HepG2 (cell line): ENCODE measurements at regions not wholly inside any gene's neighbourhood (a gene's known extent, or its start where the extent isn't known, plus 50 kb on each side); places are given as distances from the start of the nearest gene placed in this dataset.

Experiments used
- ATAC-seq: fragments of 200-7000 bp; cut with Tn5 transposase; 3 replicates; pipeline ENCODE4 v1.9.1; 2020; ENCODE audit warnings: mild to moderate bottlenecking, moderate library complexity
- BruUV-seq: library from RNA; stranded (reverse); fragments of 400-500 nt; replicated peaks from 2 replicates; lab custom pipeline; 2021; lab: Mats Ljungman, UMichigan
- CTCF ChIA-PET: fragments of 300-600 bp; formaldehyde crosslinking; extraction: SDS; loops from one replicate; lab custom pipeline; 2021; ENCODE audit warnings: low total read pairs, inconsistent platforms, low intra/inter-chr PET ratio; lab: Yijun Ruan, JAX
- POLR2A ChIA-PET: fragments of 350-600 bp; sonication (Branson Sonifier 250); formaldehyde crosslinking; loops from one replicate; lab custom pipeline; 2020; ENCODE audit warnings: antibody characterized with exemption, inconsistent platforms; lab: Yijun Ruan, JAX
- DNase-seq: peaks from one replicate; pipeline ENCODE4 v3.0.0-alpha.2; 2015; ENCODE audit warnings: low spot score
- FAIRE-seq: peaks from 3 replicates; lab custom pipeline; 2011; peaks lifted over from hg19 to GRCh38; lab: Jason Lieb, UNC
- H2AFZ ChIP-seq: one replicate; pipeline ENCODE4 v1.6.1; 2011; ENCODE audit warnings: low read length, inconsistent platforms
- H3K27ac ChIP-seq: fragments of 300-600 bp; 3 replicates; pipeline ENCODE4 v1.8.0; 2011; ENCODE audit warnings: mixed run types, mild to moderate bottlenecking, mixed read lengths, low read length, inconsistent platforms; ENCODE audit not compliant: insufficient read depth; ENCODE audit errors: extremely low read length
- H3K27me3 ChIP-seq, 2 experiments: fragments of 200-600 bp in 1 of 2; 2 replicates in 1 of 2; 3 replicates in 1 of 2; pipeline versions ENCODE4 v1.6.0 to v1.8.0; 2011; ENCODE audit warnings: low read length in 2 of 2, mild to moderate bottlenecking in 2 of 2, moderate library complexity in 2 of 2, inconsistent platforms in 1 of 2; ENCODE audit not compliant: insufficient read depth in 2 of 2, control insufficient read depth in 1 of 2
- H3K36me3 ChIP-seq, 2 experiments: fragments of 200-600 bp in 1 of 2; replicated peaks in 1 of 2; 2 replicates in 1 of 2; 3 replicates in 1 of 2; pipeline versions ENCODE4 v1.5.1 to v1.8.0; 2011; ENCODE audit warnings: low read length in 2 of 2, inconsistent platforms in 1 of 2; ENCODE audit not compliant: insufficient read depth in 2 of 2, control insufficient read depth in 1 of 2
- H3K4me1 ChIP-seq: 2 replicates; pipeline ENCODE4 v1.5.1; 2012; ENCODE audit warnings: low read length, inconsistent platforms; ENCODE audit not compliant: insufficient read depth
- H3K4me2 ChIP-seq: 2 replicates; pipeline ENCODE4 v1.6.0; 2011; ENCODE audit warnings: low read depth, low read length, inconsistent platforms
- H3K4me3 ChIP-seq, 3 experiments: fragments of 200-600 bp in 1 of 3; sonication (generic), shearing (Covaris generic) in 1 of 3; replicated peaks in 1 of 3; 2 replicates each; pipeline ENCODE4 v1.5.1; 2011 to 2016; ENCODE audit warnings: low read length in 3 of 3, inconsistent platforms in 2 of 3, low read depth in 2 of 3, mild to moderate bottlenecking in 2 of 3, control low read depth in 1 of 3, mixed read lengths in 1 of 3; ENCODE audit not compliant: insufficient read depth in 1 of 3
- H3K79me2 ChIP-seq: one replicate; pipeline ENCODE4 v1.6.1; 2011; ENCODE audit warnings: low read length, inconsistent platforms; ENCODE audit not compliant: insufficient read depth
- H3K9ac ChIP-seq: 2 replicates; pipeline ENCODE4 v1.6.0; 2011; ENCODE audit warnings: mild to moderate bottlenecking, low read depth, low read length, inconsistent platforms; ENCODE audit not compliant: insufficient read depth
- H3K9me3 ChIP-seq: 2 replicates; pipeline ENCODE4 v1.5.1; 2012; ENCODE audit warnings: mild to moderate bottlenecking, low read length
- H4K20me1 ChIP-seq: 2 replicates; pipeline ENCODE4 v1.6.0; 2011; ENCODE audit warnings: inconsistent platforms, mild to moderate bottlenecking, low read length, moderate library complexity; ENCODE audit not compliant: insufficient read depth
- CEBPZ ChIP-seq: IDR thresholded peaks from 2 replicates; pipeline ENCODE4 v1.6.1; 2012; ENCODE audit warnings: low read length, improper control_type of control experiment
- DNMT3B ChIP-seq: conservative IDR thresholded peaks from 2 replicates; pipeline ENCODE4 v1.6.1; 2016; ENCODE audit warnings: missing biosample characterization, control low read depth
- THAP7 ChIP-seq: sonication (generic); formaldehyde crosslinking; IDR thresholded peaks from 2 replicates; pipeline ENCODE4 v1.8.1; 2023; ENCODE audit warnings: mild to moderate bottlenecking, missing genetic modification reagents
- ZNF180 ChIP-seq: sonication (generic); formaldehyde crosslinking; IDR thresholded peaks from 2 replicates; pipeline ENCODE4 v1.4.0; 2020; ENCODE audit warnings: low read depth, missing genetic modification reagents, borderline replicate concordance
- ZNF441 ChIP-seq: sonication (generic); formaldehyde crosslinking; IDR thresholded peaks from 2 replicates; pipeline ENCODE4 v1.7.0; 2021; ENCODE audit warnings: missing genetic modification reagents, borderline replicate concordance
- ZNF772 ChIP-seq: sonication (generic); formaldehyde crosslinking; IDR thresholded peaks from 2 replicates; pipeline ENCODE4 v1.5.0; 2020; ENCODE audit warnings: mild to moderate bottlenecking, missing genetic modification reagents
- WGBS: methylation state at CpG from one replicate; pipeline ENCODE4 v1.1.6; 2017; ENCODE audit warnings: low lambda C conversion rate; 5-methylcytosine and 5-hydroxymethylcytosine counted together
- in situ Hi-C: cut with HindIII; loops from 2 replicates; pipeline ENCODE4 v1.10.0; 2017; ENCODE audit warnings: low pct_unique_long_range_greater_than_20kb; ENCODE audit not compliant: extremely low pct_ligation_motif_present
- intact Hi-C: fragments of 100-400 bp; cut with micrococcal nuclease; formaldehyde crosslinking; loops from one replicate; pipeline ENCODE4 v1.10.0; 2022; ENCODE audit not compliant: unreplicated experiment

GRCh38 chr3:150114873-150115540, 144.3 kb upstream of the PFN2 start:
- BruUV-seq, result no TSS peak
- no peak overlapping the region for H3K27ac ChIP-seq
- H3K36me3 ChIP-seq, result no peaks in the 10 kb centered on the region
- 24% methylated on average over 3 of the region's 3 CpGs for WGBS
- H2AFZ ChIP-seq, result no peak overlapping the region
- H4K20me1 ChIP-seq, result no peaks in the 10 kb centered on the region
- H3K4me1 ChIP-seq, result no peaks in the 10 kb centered on the region
- DNase-seq, result no peak
- no peak overlapping the region for H3K4me2 ChIP-seq
- H3K79me2 ChIP-seq, result no peaks in the 10 kb centered on the region
- ATAC-seq, result no peak
- H3K9me3 ChIP-seq, result no peaks in the 10 kb centered on the region
- in situ Hi-C loops (no loop called here), intact Hi-C loops (no loop called here)
- H3K4me3 ChIP-seq, result no peak overlapping the region
- no peak for FAIRE-seq
- H3K27me3 ChIP-seq, result no peaks in the 10 kb centered on the region
- ChIA-PET CTCF (no interaction called here), POLR2A (no interaction called here)
- no peak overlapping the region for H3K9ac ChIP-seq
- TF ChIP-seq ZNF441 (CRISPR knock-in tag), result no peak
- no peak for TF ChIP-seq CEBPZ
- TF ChIP-seq DNMT3B (CRISPR knock-in tag), result no peak
- no peak for TF ChIP-seq ZNF772
- no peak for TF ChIP-seq THAP7 (CRISPR knock-in tag)
- TF ChIP-seq ZNF180, result no peak
